ENCODE measurements at regions not wholly inside any gene's neighbourhood (a gene's known extent, or its start where the extent isn't known, plus 50 kb on each side); places are given as distances from the start of the nearest gene placed in this dataset.
"Not testable (repeated sequence)": the region's sequence is repeated elsewhere in the genome, so short reads cannot be mapped to it uniquely, and the experiment has no call there.

DNA sequence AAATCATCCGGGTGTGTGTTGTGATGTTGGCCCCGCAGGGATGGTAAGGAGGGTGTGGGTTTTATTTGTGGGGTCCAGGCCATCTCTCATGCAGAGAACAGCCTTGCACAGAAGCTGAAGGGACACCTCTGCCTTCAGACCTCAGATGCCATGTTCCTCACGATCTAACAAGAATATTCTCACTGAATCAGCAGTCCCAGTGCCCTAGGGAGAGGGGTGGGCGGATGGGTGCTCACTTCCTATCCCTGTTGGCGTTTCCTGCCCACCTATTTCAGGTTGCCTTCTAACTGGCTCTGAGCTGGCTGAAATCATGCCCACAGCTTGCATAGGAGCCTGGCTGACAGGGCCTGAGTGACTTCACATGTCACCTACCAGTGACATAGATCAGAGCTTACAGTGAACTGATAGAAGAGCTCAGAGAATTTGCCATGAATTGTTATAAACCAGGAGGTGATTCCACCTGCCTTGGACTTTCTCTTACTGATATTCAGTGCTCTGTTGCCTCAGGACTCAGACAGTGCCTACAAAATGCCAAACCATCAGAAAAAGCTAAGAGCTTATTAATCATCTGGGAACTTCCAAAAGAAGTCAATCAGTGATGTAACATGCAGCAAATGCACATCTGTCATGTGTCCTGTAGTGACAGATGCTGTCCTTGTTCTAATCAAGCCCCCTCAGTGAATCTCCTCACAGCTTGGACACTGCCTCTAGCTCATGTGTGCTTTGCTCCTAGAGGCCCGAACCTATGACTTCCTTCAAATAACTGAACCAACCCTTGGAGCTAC lies 186.8 kb upstream of the ADRA1D start:
- H3K27me3 Mint-ChIP-seq, result peaks cover 6% of the 10 kb centered on the region
- H3K4me1 Mint-ChIP-seq, result no peaks in the 10 kb centered on the region
- no peak overlapping the region for H3K4me3 Mint-ChIP-seq
- peak overlapping the region in 1 of 2 donors; percentile 10 for H3K27ac Mint-ChIP-seq
- no peaks in the 10 kb centered on the region for H3K9me3 Mint-ChIP-seq
- DNase-seq (no peak), ATAC-seq (no peak)

DNA sequence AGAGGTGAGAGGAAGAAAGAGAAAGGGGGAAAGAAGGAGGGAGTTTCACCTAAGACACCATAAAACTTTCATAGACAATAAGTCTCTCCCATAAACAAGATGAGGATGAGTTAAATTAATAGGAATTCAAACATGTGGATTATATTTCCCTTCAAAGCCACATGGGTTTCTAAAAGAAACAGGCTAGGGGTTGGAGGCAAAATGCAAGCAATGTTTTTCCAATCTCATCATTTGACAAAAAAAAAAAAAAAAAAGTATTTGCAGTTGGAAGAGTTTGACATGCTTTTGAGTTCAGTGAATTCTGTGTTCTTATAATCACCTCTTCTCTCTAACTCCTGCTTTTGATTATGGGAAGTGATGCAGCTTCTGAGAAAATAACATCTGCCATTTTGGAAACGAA lies 186.1 kb upstream of the ADRA1D start:
- Mint-ChIP-seq H3K4me1 (no peaks in the 10 kb centered on the region), H3K27ac (peak overlapping the region in 1 of 2 donors; percentile 82), H3K27me3 (peaks cover 6% of the 10 kb centered on the region), H3K4me3 (no peak overlapping the region), H3K9me3 (no peaks in the 10 kb centered on the region)
- ATAC-seq (no peak), DNase-seq (no peak)

DNA sequence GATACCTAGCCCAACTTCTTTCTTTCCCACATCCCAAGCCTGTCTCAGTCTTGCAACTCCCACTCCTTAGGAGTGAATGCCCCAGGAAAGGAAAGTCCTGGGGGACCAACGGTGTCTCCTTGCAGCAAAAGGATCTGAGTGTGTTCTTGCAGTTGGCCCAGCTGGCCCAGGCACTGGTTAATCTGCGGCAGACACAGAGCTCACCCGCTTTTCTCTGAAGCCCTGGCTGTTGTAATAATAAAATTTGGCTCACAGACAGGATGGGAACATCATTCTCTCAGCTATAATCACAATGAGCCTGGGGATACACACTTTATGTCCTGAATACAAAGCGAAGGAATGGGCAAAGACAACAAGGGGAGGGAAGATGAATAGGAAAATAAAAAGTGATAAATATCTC lies 185.6 kb upstream of the ADRA1D start:
- ATAC-seq, result no peak

DNA sequence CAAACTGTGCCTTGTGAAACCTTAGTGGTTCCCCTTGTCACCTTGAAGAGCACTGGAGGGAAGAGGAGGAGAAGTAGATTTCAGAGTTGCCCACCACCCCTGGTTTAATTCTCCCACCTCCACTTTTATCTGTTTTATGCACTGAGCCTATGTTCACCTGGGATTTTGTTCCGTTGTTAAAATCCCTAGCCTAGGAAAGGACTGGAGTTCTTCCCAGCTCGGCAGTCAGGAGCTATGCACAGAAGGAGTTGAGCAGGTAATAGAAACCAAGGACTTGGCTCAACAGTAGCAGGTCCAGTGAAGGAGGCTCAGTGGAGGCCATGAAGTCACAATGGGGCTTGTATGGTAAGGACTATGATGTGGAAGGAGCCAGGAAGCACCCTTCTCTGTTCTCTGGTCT lies 182.4 kb upstream of the ADRA1D start:
- Mint-ChIP-seq H3K27ac (peak overlapping the region in 1 of 2 donors; percentile 51), H3K4me3 (no peak overlapping the region), H3K27me3 (peaks cover 6% of the 10 kb centered on the region), H3K4me1 (peaks cover 10% of the 10 kb centered on the region), H3K9me3 (no peaks in the 10 kb centered on the region)
- ATAC-seq (no peak), DNase-seq (no peak)

More for the DNA sequence above, 185.6 kb upstream of the ADRA1D start:
- Mint-ChIP-seq H3K27me3 (peaks cover 6% of the 10 kb centered on the region), H3K4me1 (no peaks in the 10 kb centered on the region), H3K4me3 (no peak overlapping the region), H3K27ac (no peak overlapping the region), H3K9me3 (no peaks in the 10 kb centered on the region)
- DNase-seq, result no peak

DNA sequence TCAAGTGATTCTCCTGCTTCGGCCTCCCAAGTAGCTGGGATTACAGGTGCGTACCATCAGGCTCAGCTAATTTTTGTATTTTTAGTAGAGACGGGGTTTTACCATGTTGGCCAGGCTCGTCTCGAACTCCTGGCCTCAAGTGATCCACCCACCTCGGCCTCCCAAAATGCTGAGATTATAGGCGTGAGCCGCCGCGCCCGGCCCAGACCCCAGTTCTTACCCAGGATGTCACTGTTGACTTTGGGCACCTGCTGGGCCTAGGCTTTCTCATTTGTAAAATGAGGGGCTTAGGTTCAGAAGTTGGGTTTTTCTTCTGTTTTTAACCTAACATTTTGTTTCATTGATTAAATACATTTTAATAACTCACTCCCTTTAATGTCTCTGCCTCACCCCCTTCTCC lies 181.7 kb upstream of the ADRA1D start:
- not testable (repeated sequence) for H3K27ac Mint-ChIP-seq, ATAC-seq, H3K4me3 Mint-ChIP-seq, H3K4me1 Mint-ChIP-seq, H3K9me3 Mint-ChIP-seq, DNase-seq, H3K27me3 Mint-ChIP-seq

DNA sequence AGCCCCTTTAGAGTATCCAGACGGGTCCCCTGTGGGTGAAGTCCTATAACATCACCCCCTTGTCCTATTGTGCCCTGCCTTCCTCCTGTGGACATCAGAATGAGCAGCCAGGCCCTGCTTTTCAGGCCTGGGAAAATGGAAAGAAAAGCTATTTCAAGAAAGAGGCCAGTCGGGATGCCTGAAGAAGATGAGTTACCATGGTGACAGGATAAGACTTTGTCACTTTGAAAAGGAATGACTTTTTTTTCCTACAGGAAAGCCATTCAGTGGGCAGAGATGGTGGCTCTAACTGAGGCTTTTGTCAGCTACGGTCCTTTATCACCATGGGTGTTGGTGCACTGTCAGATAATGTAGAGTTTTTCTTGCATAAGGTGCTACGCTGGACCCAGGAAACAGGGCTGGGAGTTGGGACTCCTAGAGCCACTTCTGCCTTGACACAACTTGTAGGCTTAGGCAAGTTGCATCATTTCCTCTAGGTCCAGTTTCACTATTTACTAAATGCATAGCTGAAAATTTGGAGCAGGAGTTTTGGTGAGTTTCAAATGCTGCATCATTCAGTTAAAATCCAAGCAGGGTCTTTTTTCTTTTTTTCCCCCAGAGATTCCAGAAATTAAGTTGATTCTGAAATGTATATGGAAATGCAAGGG lies 179.0 kb upstream of the ADRA1D start:
- H3K4me1 Mint-ChIP-seq, result peaks cover 10% of the 10 kb centered on the region
- H3K9me3 Mint-ChIP-seq, result no peaks in the 10 kb centered on the region
- no peak for ATAC-seq

DNA sequence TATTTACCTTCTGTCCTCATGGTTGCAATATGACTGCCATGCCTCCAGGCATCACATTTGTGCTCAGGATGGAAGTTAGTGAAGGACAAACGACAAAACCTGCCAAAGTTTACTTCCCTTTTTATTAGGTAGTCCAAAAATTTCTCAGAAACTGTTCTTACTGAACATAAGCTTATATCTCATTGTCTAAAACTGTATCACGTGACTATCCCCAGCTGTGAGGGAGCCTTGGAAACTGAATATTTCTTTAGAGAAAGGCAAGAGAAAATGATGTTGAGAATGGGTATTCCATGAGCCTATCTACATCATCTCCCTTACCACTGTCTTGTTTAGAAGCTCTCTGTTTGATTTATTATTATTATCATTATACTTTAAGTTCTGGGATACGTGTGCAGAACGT lies 169.1 kb upstream of the ADRA1D start:
- no peak for ATAC-seq
- no peaks in the 10 kb centered on the region for H3K4me1 Mint-ChIP-seq

More for the DNA sequence above, 179.0 kb upstream of the ADRA1D start:
- H3K27ac Mint-ChIP-seq, result peak overlapping the region; percentile 83 to 85
- no peak overlapping the region for H3K4me3 Mint-ChIP-seq
- no peak for DNase-seq
- H3K27me3 Mint-ChIP-seq, result no peaks in the 10 kb centered on the region

DNA sequence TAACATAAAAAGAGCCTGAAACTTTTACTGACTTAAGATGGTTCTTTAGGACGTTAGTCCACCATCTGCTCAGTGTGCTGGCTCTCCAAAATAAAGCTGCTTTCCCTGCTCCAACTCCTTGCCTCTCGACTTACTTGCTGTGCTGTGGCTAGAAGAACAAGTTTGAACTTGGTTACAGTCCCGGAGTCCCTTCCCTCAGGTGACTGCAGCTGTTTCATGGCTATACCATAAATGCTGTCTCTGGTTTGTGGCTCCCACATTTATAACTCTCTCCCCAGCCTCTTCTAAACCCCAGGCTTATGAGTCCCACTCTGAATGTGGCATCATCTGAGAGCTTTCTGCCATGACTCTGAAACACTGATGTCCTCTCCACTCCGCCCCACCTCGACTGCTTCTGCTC lies 166.2 kb upstream of the ADRA1D start:
- no peak overlapping the region for H3K4me3 Mint-ChIP-seq
- H3K27ac Mint-ChIP-seq, result peak overlapping the region; percentile 48 to 86
- peaks cover 0 to 15% of the 10 kb centered on the region in 2 donors for H3K9me3 Mint-ChIP-seq
- no peak for DNase-seq
- no peak for ATAC-seq
- H3K27me3 Mint-ChIP-seq, result peaks cover 17% of the 10 kb centered on the region
- no peaks in the 10 kb centered on the region for H3K4me1 Mint-ChIP-seq

More for the DNA sequence above, 169.1 kb upstream of the ADRA1D start:
- no peak for DNase-seq
- no peak overlapping the region for H3K4me3 Mint-ChIP-seq
- no peak overlapping the region for H3K27ac Mint-ChIP-seq
- peaks cover 10% of the 10 kb centered on the region for H3K27me3 Mint-ChIP-seq
- H3K9me3 Mint-ChIP-seq, result peaks cover 0 to 15% of the 10 kb centered on the region in 2 donors

DNA sequence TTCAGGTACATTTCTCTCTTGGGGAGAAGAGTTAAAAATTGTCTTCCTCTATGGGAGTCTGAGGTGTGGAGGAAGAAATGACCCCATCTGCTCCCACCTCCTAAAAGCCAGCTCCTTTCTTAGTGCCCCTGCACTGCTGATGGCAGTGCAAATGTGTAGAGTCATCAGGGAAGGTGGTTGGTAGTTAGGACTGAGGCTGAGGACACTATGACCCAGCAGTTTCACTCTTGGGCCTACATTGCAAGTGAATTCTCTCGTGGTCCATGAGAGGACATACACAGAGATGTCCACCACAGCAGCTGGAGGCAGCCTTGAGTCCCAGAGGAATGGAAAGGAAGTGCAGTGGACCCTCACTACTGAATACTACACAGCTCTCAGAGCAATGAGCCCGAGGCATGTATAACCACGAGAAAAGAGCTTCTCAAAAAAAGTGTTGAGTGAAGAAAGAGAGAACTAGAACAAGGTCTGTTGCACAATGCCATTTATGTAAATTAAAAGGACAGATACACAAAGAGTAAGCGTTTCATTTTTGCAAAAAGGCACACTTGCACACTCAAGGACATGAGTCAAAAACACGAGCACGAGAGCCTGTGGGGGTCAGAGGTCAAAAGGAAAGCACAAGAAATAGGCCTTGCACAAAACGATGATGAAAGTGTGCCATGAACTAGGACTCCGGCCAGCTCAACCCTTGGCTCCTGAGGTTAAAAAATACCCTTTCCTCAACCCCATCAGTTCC lies 164.4 kb upstream of the ADRA1D start:
- Mint-ChIP-seq H3K27me3 (peaks cover 13% of the 10 kb centered on the region), H3K9me3 (no peaks in the 10 kb centered on the region), H3K27ac (peak overlapping the region in 1 of 2 donors; percentile 78), H3K4me3 (no peak overlapping the region), H3K4me1 (no peaks in the 10 kb centered on the region)
- DNase-seq (no peak), ATAC-seq (no peak)

DNA sequence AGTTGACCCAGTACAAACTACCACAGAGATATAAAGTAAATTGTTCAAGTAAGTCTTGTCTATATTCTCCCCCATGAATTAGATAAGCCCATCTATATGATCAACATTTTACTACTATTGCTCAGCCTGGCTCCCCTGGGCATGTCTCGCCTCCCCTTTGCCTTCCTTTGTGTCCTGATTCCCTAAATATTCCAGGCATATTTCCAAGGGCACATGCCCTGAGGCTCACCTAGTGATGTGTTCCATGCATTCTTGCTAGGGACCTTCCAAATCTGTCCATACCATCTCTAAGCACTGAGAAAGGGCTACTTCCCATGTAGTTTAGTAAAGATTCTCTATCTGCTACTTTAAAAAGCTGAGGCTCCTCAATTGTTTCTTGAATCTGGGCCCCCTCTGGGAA lies 163.1 kb upstream of the ADRA1D start:
- Mint-ChIP-seq H3K9me3 (no peaks in the 10 kb centered on the region), H3K27me3 (peaks cover 12% of the 10 kb centered on the region), H3K4me1 (no peaks in the 10 kb centered on the region), H3K4me3 (no peak overlapping the region), H3K27ac (no peak overlapping the region)
- DNase-seq (no peak), ATAC-seq (no peak)

DNA sequence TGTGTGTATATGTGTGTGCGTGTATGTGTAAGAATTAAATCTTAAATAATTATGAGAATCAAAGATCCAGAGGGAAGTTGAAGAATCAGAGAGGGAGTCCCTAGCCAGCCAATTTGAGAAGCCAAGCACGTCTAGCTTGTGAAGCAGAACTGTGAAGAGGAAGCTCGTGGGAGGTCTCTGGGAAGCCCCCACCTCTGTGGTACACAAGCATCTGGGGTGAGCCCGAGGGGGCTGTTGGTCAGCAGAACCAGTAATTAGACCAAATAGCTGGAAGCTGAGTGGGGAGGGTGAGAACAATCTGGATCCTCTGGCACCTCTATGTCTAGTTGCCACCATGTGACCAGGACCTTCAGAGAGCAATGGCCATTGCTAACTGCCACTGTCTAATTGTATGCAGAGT lies 162.7 kb upstream of the ADRA1D start:
- DNase-seq (no peak), ATAC-seq (no peak)
- Mint-ChIP-seq H3K27me3 (peaks cover 12% of the 10 kb centered on the region), H3K27ac (no peak overlapping the region), H3K4me1 (no peaks in the 10 kb centered on the region), H3K9me3 (no peaks in the 10 kb centered on the region), H3K4me3 (no peak overlapping the region)

DNA sequence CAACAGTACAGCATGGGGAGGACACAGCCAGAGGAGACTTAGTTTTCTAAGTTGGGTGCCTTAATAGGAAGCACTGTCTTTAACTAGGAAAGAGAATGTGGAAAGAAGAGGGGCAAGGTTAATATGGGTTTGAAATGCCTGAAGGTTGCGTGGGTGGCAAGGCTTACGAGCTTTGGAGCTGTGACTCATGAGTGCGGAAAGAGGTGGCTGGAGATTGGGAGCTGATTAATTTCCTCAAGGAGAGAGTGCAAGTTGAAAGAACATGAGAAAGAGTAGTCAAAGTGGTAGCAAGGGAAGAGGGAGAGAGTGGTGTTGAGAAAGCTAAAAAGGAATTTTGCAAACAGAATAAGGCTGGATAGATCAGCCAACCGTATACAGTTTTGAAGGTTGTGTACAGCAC lies 157.5 kb upstream of the ADRA1D start:
- DNase-seq, result no peak
- H3K4me1 Mint-ChIP-seq, result no peaks in the 10 kb centered on the region
- no peaks in the 10 kb centered on the region for H3K9me3 Mint-ChIP-seq
- no peak overlapping the region for H3K27ac Mint-ChIP-seq
- no peak overlapping the region for H3K4me3 Mint-ChIP-seq
- no peak for ATAC-seq
- peaks cover 28% of the 10 kb centered on the region for H3K27me3 Mint-ChIP-seq

DNA sequence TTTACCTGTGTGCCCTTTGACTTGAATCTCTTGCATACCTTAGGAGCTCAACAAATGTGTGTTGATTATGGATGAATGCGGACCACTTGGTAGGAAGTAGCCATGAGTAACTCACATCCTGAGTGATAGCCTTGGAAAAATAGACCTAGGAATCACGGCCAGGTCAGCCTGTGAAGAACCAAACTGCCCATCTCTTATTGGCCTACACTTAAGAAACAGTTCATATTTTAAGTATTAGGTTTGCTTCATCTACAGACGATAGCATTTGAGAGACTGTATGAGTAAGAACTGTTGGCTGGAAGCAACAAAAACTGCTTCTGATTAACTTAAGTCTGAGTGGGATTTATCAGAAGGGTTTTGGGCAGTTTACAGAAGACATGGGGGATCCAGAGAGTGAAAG lies 152.5 kb upstream of the ADRA1D start:
- H3K4me3 Mint-ChIP-seq, result no peak overlapping the region
- ATAC-seq, result no peak
- DNase-seq, result no peak
- H3K4me1 Mint-ChIP-seq, result no peaks in the 10 kb centered on the region
- peaks cover 31% of the 10 kb centered on the region for H3K27me3 Mint-ChIP-seq
- H3K27ac Mint-ChIP-seq, result no peak overlapping the region
- H3K9me3 Mint-ChIP-seq, result peaks cover 0 to 18% of the 10 kb centered on the region in 2 donors

DNA sequence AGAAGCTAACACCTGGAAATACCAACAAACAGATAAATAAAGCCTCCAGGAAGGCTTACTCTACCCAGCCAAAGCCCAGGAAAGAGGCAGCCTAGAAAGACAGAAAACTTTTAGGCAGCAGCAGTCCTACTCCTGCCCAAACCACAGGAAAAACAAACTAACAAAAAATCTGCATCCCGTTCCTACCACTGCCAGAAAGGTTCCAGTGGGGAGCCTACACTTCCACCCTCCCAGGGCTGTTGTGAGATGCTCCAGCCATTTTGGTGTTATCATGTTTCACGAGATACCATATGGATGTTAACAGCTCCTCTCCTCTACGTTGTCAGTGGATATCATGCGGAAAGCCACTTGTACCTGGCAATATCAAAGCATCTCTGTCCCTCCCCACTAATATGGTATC lies 135.9 kb upstream of the ADRA1D start:
- DNase-seq (no peak), ATAC-seq (no peak)
- Mint-ChIP-seq H3K4me1 (no peaks in the 10 kb centered on the region), H3K9me3 (peaks cover 0 to 4% of the 10 kb centered on the region in 2 donors), H3K27me3 (peaks cover 37% of the 10 kb centered on the region), H3K4me3 (no peak overlapping the region), H3K27ac (no peak overlapping the region)

DNA sequence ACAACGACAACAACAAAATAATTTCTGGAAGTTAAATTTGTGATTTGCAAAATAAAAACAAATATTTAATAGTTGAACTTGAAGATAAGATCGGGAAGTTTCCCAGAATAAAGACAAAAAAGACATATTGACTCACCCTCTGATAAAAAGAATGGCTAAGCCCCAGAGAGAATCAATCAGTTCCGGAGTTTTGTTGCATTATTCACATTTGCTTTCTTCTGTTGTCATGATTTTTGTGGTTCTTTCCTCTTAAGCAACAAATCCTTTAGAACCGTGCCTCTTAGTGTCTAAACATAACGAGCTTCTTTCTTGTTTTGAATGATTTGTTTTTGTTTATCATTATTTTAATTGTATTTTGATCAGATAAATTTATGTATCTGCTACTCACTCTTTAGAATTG lies 134.9 kb upstream of the ADRA1D start:
- no peak overlapping the region for H3K4me3 Mint-ChIP-seq
- peaks cover 0 to 4% of the 10 kb centered on the region in 2 donors for H3K9me3 Mint-ChIP-seq
- no peak overlapping the region for H3K27ac Mint-ChIP-seq
- no peaks in the 10 kb centered on the region for H3K4me1 Mint-ChIP-seq
- ATAC-seq (no peak), DNase-seq (no peak)
- H3K27me3 Mint-ChIP-seq, result peaks cover 47% of the 10 kb centered on the region

DNA sequence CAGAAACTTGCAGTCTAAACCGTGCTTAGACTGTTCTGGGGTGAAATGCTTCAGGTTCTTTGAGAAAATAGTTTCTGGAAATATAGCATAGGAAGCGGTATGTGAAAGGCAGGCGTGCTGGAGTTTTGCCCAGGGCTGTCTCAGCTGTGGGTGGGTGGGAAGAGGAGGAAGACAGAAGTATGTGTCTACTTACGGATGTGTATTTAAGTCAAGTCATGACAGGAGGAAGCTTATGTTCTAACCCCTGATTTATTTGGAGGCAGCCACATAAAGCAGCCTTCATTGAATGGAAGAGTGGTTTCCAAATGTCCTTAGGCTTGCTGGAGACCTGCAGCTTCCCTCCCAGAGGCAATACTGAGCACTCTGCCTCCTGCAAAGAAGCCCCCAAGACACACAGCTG lies 126.8 kb upstream of the ADRA1D start:
- H3K27ac Mint-ChIP-seq, result peak overlapping the region in 1 of 2 donors; percentile 44
- DNase-seq (no peak), ATAC-seq (no peak)
- H3K4me3 Mint-ChIP-seq, result no peak overlapping the region
- H3K4me1 Mint-ChIP-seq, result peaks cover 44% of the 10 kb centered on the region
- H3K9me3 Mint-ChIP-seq, result no peaks in the 10 kb centered on the region
- H3K27me3 Mint-ChIP-seq, result peaks cover 32% of the 10 kb centered on the region

All from stimulated activated naive CD8-positive, alpha-beta T cell treated with anti-CD3 and anti-CD28 coated beads, Interleukin-15, amount 100 ng/mL, for 72 hours (primary cell).